Liver (tissue), 8 donors: ENCODE measurements at regions not wholly inside any gene's neighbourhood (a gene's known extent, or its start where the extent isn't known, plus 50 kb on each side); places are given as distances from the start of the nearest gene placed in this dataset.

ENCODE experiments used
- DNase-seq: peaks from one replicate; pipeline ENCODE4 v3.0.0-alpha.2; 2017; ENCODE audit warnings: low spot score
- H3K27ac ChIP-seq, 2 donors: one replicate each; pipeline ENCODE4 v1.7.0; 2013; ENCODE audit warnings: inconsistent platforms in 2 of 2, low read length in 2 of 2, control low read depth in 1 of 2, low read depth in 1 of 2, mild to moderate bottlenecking in 1 of 2
- H3K27me3 ChIP-seq, 4 donors: one replicate each; pipeline versions ENCODE4 v1.6.1 to v1.7.0; 2013; ENCODE audit warnings: low read length in 3 of 4, inconsistent platforms in 1 of 4, mild to moderate bottlenecking in 1 of 4, moderate library complexity in 1 of 4; ENCODE audit not compliant: control insufficient read depth in 4 of 4, insufficient read depth in 4 of 4
- H3K36me3 ChIP-seq, 4 donors: one replicate each; pipeline versions ENCODE4 v1.6.1 to v1.7.0; 2013; ENCODE audit warnings: low read length in 3 of 4, mild to moderate bottlenecking in 3 of 4, low read depth in 1 of 4, moderate library complexity in 1 of 4; ENCODE audit not compliant: control insufficient read depth in 4 of 4, insufficient read depth in 3 of 4
- H3K4me1 ChIP-seq, 4 donors: one replicate each; pipeline versions ENCODE4 v1.6.1 to v1.7.0; 2013; ENCODE audit warnings: low read length in 3 of 4, mild to moderate bottlenecking in 3 of 4, moderate library complexity in 1 of 4; ENCODE audit not compliant: control insufficient read depth in 4 of 4, insufficient read depth in 4 of 4
- H3K4me3 ChIP-seq, 3 donors: one replicate each; pipeline versions ENCODE4 v1.6.1 to v1.7.0; 2013; ENCODE audit warnings: low read length in 3 of 3, control low read depth in 1 of 3, low read depth in 1 of 3, mild to moderate bottlenecking in 1 of 3
- H3K9ac ChIP-seq, 2 donors: one replicate each; pipeline ENCODE4 v1.7.0; 2013; ENCODE audit warnings: low read length in 2 of 2, mild to moderate bottlenecking in 2 of 2, moderate library complexity in 2 of 2, control low read depth in 1 of 2, low read depth in 1 of 2
- H3K9me3 ChIP-seq, 4 donors: one replicate each; pipeline versions ENCODE4 v1.6.1 to v1.7.0; 2013; ENCODE audit warnings: low read length in 3 of 4; ENCODE audit not compliant: control insufficient read depth in 4 of 4
- ATF3 ChIP-seq: IDR thresholded peaks from 2 replicates; pipeline ENCODE4 v1.6.1; 2016; ENCODE audit warnings: antibody characterized with exemption
- CTCF ChIP-seq: fragments of 150-350 bp; IDR thresholded peaks from 2 replicates; pipeline ENCODE4 v1.5.1; 2017; ENCODE audit warnings: improper control_type of control experiment, low read depth, low read length; ENCODE audit not compliant: missing input control
- EGR1 ChIP-seq, 2 donors: IDR thresholded peaks; 2 replicates each; pipeline ENCODE4 v1.6.1; 2016 to 2018; ENCODE audit warnings: antibody characterized with exemption in 2 of 2, low read depth in 2 of 2
- FOXA1 ChIP-seq: IDR thresholded peaks from 2 replicates; pipeline ENCODE4 v1.6.1; 2016; ENCODE audit warnings: antibody characterized with exemption
- FOXA2 ChIP-seq: IDR thresholded peaks from 2 replicates; pipeline ENCODE4 v1.6.1; 2016; ENCODE audit warnings: antibody characterized with exemption
- GABPA ChIP-seq, 2 donors: IDR thresholded peaks in 1 of 2; conservative IDR thresholded peaks in 1 of 2; 2 replicates each; pipeline ENCODE4 v1.6.1; 2016; ENCODE audit warnings: antibody characterized with exemption in 2 of 2, mild to moderate bottlenecking in 1 of 2, moderate library complexity in 1 of 2
- HNF4A ChIP-seq, 2 donors: conservative IDR thresholded peaks; 2 replicates each; pipeline ENCODE4 v1.6.1; 2016; ENCODE audit warnings: antibody characterized with exemption in 2 of 2, mild to moderate bottlenecking in 2 of 2
- HNF4G ChIP-seq: IDR thresholded peaks from 2 replicates; pipeline ENCODE4 v1.6.1; 2016; ENCODE audit warnings: antibody characterized with exemption
- JUND ChIP-seq, 2 donors: IDR thresholded peaks; 2 replicates each; pipeline ENCODE4 v1.6.1; 2016; ENCODE audit warnings: antibody characterized with exemption in 2 of 2
- MAX ChIP-seq: IDR thresholded peaks from 2 replicates; pipeline ENCODE4 v1.6.1; 2016; ENCODE audit warnings: antibody characterized with exemption
- NR2F2 ChIP-seq: IDR thresholded peaks from 2 replicates; pipeline ENCODE4 v1.6.1; 2016; ENCODE audit warnings: antibody characterized with exemption
- RAD21 ChIP-seq, 2 donors: IDR thresholded peaks; 2 replicates each; pipeline ENCODE4 v1.6.1; 2016; ENCODE audit warnings: antibody characterized with exemption in 2 of 2, mild to moderate bottlenecking in 2 of 2
- REST ChIP-seq: IDR thresholded peaks from 2 replicates; pipeline ENCODE4 v1.6.1; 2016; ENCODE audit warnings: antibody characterized with exemption, mild to moderate bottlenecking
- RXRA ChIP-seq, 2 donors: IDR thresholded peaks; 2 replicates each; pipeline ENCODE4 v1.6.1; 2017 to 2018; ENCODE audit warnings: antibody characterized with exemption in 2 of 2, mild to moderate bottlenecking in 1 of 2
- SP1 ChIP-seq: IDR thresholded peaks from 2 replicates; pipeline ENCODE4 v1.6.1; 2018; ENCODE audit warnings: antibody characterized with exemption, mild to moderate bottlenecking
- TAF1 ChIP-seq: conservative IDR thresholded peaks from 2 replicates; pipeline ENCODE4 v1.6.1; 2016; ENCODE audit warnings: antibody characterized with exemption, mild to moderate bottlenecking
- YY1 ChIP-seq: IDR thresholded peaks from 2 replicates; pipeline ENCODE4 v1.6.1; 2016; ENCODE audit warnings: antibody characterized with exemption, mild to moderate bottlenecking
- ZBTB33 ChIP-seq: IDR thresholded peaks from 2 replicates; pipeline ENCODE4 v1.6.1; 2016; ENCODE audit warnings: antibody characterized with exemption
- WGBS: extraction: QIAGEN DNeasy Blood & Tissue Kit; methylation state at CpG from one replicate; pipeline ENCODE4 v1.1.7; 2013; 5-methylcytosine and 5-hydroxymethylcytosine counted together
- donor health status: healthy.
- donor health status: healthy.
- donor health status: healthy.
- donor health status: healthy.
- donor health status: healthy.

- no peaks in the 10 kb centered on the region for H3K4me1 ChIP-seq
- H3K27me3 ChIP-seq, result peaks cover 0 to 4% (median 0%) of the 10 kb centered on the region in 4 donors
- H3K4me3 ChIP-seq, result no peak overlapping the region
- no peaks in the 10 kb centered on the region for H3K36me3 ChIP-seq
- H3K27ac ChIP-seq, result no peak overlapping the region
- no peak for TF ChIP-seq EGR1 (IDR thresholded peaks at IDR 0.05; ENCODE audit: low read depth in 2 of 2)
- no peak for TF ChIP-seq TAF1
- no peak for TF ChIP-seq RAD21 (IDR thresholded peaks at IDR 0.05)
- no peak for TF ChIP-seq CTCF
- H3K9ac ChIP-seq, result no peak overlapping the region
- DNase-seq, result no peak
- WGBS, result 82% methylated on average over 4 of the region's 4 CpGs
- H3K9me3 ChIP-seq, result peaks cover 0 to 2% (median 0%) of the 10 kb centered on the region in 4 donors
These were observed 279.5 kb upstream of the SP8 start for GRCh38 chr7:21066221-21066620.

- no peaks in the 10 kb centered on the region for H3K36me3 ChIP-seq
- H3K4me3 ChIP-seq, result no peak overlapping the region
- TF ChIP-seq EGR1 (IDR thresholded peaks at IDR 0.05; ENCODE audit: low read depth in 2 of 2) (no peak), RXRA (IDR thresholded peaks at IDR 0.05) (no peak), RAD21 (IDR thresholded peaks at IDR 0.05) (no peak), FOXA2 (no peak), ZBTB33 (no peak), TAF1 (no peak), HNF4A (conservative IDR thresholded peaks at IDR 0.05) (no peak), YY1 (no peak), HNF4G (no peak), ATF3 (no peak), MAX (no peak), NR2F2 (no peak), REST (no peak), SP1 (no peak), FOXA1 (no peak), JUND (IDR thresholded peaks at IDR 0.05) (no peak), GABPA (IDR thresholded peaks at IDR 0.05 in 1 of 2, conservative IDR thresholded peaks at IDR 0.05 in 1 of 2) (no peak), CTCF (no peak)
- peaks cover 0 to 7% (median 0%) of the 10 kb centered on the region in 4 donors for H3K27me3 ChIP-seq
- no peaks in the 10 kb centered on the region for H3K4me1 ChIP-seq
- no peak overlapping the region for H3K27ac ChIP-seq
- no peak overlapping the region for H3K9ac ChIP-seq
- H3K9me3 ChIP-seq, result peaks cover 0 to 2% (median 0%) of the 10 kb centered on the region in 4 donors
- 86% methylated on average over 4 of the region's 4 CpGs for WGBS
- no peak for DNase-seq
These were observed 280.5 kb upstream of the SP8 start for GRCh38 chr7:21067216-21067615.
